Fibroblast of the conjunctiva (primary cell): ENCODE measurements at regions not wholly inside any gene's neighbourhood (a gene's known extent, or its start where the extent isn't known, plus 50 kb on each side); places are given as distances from the start of the nearest gene placed in this dataset.

ENCODE experiments used
- DNase-seq: peaks from one replicate; pipeline ENCODE4 v3.0.0-alpha.2; 2010; ENCODE audit warnings: low read depth

DNA sequence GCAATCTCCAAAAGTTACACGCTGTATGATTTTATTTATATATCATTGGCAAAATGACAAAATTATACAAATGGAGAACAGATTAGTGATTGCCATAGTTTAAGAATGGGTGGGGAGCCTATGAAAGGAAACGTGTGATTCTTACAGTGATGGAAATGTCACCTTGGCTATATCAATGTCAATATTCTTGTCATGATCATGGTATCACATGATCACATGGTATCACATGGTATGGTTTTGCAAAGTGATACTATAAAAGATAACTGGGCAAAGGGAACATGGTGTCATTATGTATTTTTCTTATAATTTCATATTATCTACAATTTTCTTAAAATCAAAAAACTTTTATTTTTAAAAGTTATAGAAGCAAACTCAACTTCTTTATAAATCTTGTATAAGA lies 606.2 kb upstream of the ZEB2 start:
- no peak for DNase-seq

DNA sequence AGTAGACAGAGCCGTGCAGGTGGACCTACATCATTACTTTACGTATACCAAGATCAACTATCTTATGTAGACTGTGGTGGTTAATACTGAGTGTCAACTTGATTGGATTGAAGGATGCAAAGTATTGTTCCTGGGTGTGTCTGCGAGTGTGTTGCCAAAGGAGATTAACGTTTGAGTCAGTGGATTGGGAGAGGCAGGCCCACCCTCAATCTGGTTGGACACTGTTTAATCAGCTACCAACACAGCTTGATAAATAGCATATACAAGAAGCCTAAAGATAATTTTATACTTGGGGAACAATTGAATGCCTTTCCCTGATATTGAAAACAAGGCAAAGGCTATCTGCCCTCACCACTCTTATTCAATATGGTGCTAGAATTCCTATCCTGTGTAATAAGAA lies 604.2 kb upstream of the ZEB2 start:
- DNase-seq = no peak

DNA sequence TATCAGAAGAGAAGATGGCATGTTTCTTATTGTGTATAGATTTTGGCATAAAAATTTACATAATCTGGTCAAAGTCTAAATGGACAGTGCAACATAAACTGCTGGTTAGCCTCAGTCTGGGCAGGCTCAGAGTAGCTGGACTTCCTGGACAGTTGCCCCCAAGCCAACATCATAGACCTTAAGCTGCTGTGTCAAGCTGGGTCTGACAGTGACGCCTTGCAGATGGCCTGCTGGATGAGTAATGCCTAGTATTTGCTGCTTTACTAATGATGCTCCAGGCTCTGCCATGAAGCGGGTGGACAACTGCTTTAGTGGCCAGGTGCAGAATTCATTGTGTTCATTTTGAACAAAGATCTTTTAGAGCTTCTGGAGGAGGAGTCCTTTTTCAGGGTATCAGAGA lies 603.7 kb upstream of the ZEB2 start:
- DNase-seq = no peak

DNA sequence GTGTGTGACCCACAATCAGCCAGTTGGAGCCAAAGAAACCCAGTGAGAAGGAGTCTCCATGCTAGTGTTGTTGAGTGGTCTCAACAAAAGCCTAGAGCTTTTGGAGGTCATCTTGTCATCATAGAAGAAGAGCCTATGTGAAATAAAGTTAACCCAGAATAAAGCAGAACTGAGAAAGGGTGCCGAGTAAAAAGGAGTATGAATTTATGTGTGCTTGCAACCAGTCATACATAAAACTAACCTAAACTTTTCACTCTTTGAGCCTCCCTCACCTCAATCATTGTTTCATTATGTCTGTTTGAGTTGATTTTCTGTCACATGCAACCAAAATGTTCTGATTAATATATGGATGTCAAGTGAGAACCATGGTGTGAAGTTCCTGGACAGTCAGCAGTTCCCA lies 599.3 kb upstream of the ZEB2 start:
- DNase-seq = no peak

DNA sequence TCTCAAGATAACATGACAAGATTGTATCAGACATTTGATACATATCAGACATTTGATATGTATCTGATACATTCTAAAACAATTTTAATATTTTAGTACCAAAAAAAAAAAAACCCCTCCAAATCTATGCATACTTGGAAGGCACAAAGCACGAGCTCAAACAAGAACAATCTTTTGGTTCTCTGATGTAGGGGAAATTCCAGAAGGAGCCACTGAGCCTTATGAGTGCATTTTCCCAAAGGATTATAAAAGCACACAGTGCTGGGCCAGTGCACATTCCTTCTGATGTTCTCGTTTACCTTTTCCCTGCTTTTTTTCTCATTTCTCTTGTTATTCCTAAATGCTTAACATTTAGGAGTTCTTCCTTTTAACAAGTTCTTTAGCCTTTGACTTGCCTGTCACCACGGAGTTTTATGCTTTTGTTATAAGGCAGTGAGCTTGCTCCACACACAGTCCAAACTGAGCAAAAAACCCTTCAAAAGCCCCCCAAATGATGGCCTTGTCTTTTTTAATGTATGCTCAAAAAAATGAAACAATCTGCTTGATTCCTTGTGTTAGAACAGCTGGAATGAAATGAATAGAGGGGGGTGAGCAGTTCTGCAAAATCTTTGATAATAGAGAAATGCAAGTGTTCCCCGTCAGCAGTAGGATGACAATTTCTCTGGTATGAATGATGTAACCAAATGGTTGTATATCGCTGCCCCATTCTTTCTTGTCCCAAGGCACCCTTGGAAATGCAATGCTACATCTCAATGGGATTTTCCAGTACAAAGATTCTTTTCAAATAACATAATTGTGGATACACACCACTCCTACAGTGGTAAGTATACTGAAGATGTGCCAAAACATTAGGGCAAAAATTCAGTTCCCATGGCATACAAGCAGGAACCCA lies 597.2 kb upstream of the ZEB2 start:
- DNase-seq = no peak

GRCh38 chr2:145116056-145116455 lies 596.1 kb upstream of the ZEB2 start:
- DNase-seq = no peak

DNA sequence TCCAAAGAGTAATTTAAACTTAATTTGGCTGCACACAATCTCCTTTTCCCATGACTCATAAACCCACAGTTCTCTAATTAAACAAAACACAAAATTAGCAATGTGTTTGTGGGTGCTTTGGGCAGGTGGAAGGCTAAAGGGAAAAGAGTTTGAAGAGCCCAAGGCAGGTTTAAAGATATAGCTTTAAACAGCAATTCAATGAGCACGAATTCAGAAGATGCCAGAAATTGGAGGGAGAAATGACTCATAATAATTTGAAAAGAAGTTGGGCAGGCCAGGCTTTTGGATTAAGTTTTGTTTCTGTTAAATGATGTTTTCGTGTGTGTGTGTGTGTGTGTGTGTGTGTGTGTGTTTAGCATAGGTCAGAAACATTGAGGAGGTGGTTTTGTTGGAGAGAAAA lies 594.8 kb upstream of the ZEB2 start:
- no peak for DNase-seq

DNA sequence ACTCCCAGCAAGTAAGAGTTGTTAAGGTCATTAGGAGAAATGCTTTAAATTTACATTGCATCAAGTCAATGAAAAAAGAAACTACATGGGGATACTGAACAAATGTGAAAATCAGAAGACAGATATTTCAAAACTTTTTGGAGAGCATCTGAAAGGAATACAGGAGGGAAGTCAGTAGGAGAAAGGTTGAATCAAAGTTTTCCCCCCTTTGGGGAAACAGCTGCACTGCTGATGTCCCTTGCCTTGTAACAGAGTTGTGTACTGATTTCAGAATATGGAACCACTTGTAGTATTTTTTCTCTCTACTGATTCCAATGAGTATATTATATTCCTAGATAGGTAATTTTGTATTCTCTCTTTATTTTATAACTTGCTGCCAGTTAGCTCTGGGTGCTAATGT lies 592.5 kb upstream of the ZEB2 start:
- no peak for DNase-seq

DNA sequence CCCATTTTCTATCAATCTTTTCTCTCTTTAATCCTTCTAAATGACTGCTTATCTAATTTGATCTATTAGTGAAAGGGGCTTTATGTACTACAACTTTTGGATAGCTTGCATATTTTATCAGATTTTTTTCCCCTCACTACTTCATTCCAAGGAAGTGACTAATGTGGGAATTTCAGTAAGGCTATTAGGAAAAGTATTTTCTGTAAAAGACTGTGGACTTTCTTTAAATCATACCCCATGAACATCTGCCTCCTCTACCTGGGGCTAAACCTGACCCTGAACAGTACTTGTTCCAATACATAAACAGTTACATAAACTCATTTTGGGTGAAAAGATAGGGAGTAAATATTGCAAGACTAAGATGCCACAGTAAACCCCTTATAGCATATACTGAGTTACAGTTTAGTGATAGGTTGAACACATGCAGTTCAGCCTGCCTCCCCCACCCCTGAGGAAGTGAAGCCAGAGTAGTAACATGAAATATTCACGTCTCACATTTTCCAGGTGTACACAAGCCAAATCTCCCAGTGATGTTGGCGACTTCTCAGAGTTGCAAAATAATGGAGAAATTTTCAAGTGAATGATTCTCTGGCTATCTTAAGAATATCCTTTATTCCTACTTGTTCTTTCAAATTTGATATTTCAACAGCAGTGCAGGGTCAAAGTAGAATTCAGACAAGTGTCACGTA lies 590.9 kb upstream of the ZEB2 start:
- no peak for DNase-seq

DNA sequence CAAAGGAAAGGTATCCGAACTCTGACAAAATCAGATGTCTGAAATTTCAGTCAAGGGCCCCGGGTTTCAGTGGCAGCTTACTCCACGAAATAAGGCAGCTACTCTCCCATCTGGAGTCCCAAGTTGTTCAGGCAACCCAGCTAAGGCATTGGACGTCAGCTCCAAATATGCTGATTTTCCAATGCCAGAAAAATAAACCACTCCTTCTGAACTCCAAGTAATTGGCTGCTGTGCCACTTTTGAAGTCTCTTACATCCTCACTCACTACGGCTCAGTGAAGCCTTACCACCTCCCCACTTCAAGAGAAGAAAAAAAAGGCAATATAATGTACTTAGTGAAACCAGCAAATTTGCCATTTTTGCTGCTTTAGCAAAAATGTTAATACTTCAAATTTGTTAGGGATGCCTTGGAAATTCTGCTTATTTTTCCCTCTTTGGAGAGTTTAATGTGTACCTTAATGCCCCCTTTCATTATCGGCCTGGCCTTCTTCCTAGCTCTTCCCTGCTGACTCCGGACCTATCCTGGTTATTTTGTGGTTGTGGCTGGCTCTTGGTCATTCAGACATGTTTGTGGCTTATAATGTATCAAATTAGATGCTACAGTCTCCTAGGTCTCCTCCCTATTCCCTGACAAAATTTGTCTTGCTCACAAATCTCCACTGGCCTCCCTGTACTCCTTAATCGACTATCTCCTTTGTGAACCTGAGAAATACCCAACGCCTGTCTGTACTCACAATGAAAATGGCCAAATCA lies 589.2 kb upstream of the ZEB2 start:
- no peak for DNase-seq

GRCh38 chr2:145108361-145108778 lies 588.5 kb upstream of the ZEB2 start:
- no peak for DNase-seq

DNA sequence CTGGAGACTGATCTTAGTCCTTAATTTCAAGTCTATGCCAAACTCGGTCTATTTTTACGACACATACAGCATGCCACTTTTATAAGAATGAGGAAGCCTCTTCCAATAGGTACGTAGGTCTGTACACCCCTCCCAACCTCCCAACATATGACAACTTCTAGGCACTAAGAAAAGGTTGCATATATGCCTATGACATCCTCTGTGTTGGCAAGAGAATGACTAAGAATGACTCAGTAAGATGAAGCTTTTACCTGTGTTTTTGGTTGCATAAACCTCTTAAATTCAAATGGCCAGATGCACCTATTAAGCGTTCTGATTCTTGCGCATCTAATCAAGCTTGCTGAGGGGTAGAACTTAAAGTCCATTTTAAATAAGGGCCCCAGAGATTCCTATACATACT lies 586.4 kb upstream of the ZEB2 start:
- DNase-seq = no peak

- DNase-seq = no peak
Observed at GRCh38 chr2:145102706-145103105, 582.8 kb upstream of the ZEB2 start.

GRCh38 chr2:145100301-145100700 lies 580.4 kb upstream of the ZEB2 start:
- no peak for DNase-seq

- DNase-seq = no peak
Observed at GRCh38 chr2:145096582-145096981, 576.7 kb upstream of the ZEB2 start.

- DNase-seq = no peak
Observed at GRCh38 chr2:145095641-145096435, 575.9 kb upstream of the ZEB2 start.

- no peak for DNase-seq
Observed at GRCh38 chr2:145094370-145094769, 574.5 kb upstream of the ZEB2 start.

DNA sequence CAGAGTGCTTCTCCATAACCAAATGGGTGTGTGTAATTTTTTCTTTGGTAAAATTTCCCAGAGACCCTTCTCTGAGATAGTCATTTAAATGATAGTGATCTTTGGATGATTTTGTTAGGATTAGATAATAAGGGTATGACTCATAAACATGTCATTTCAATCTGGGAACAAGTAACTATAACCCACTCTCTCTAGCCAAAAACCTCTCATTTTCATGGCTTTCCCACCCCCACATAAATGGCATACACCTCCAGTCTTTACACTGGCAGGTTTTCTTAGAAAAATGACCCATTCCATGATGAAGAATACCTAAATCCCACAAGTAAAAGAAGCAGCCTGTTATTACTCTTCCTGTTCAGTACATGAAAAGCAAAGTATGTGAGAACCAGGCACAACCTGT lies 572.0 kb upstream of the ZEB2 start:
- DNase-seq = no peak

- DNase-seq = no peak
Observed at GRCh38 chr2:145090841-145091761, 571.2 kb upstream of the ZEB2 start.

DNA sequence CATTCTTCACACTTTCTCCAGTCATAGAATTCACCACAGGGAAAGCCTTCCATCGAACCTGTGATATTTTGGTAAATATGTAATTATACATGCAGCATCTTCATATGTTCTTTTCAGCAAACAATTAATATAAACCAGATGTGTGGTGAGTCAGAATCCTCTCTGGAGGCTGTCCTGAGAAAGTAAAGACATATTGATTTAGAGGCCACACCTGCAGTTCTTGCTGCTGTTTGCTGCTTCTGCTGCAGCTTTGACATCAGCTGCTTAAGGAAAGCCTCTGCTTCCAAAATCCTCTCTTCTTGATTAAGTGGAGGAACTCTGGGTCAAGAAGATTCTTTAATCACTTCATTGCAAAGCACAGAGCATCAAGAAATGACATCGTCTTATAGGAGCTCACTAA lies 568.8 kb upstream of the ZEB2 start:
- no peak for DNase-seq

DNA sequence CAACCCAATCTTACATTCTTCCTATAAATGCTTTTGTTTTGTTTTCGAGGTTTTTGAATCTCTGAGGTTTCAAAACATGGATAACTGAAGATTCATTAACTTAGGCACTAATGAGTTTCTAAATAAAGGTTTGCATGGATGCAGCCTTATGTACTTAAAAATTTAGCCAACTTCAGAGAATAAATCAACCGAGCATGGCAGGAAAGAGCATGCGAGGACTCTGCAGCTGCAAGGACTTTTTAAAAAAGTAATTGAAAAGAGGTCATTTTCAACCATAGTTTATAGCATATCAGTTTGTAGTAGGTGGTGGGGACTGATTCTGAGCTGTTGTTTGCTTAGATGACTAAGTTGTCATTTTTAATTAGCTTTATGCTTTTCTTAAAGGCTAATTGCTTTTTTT lies 567.0 kb upstream of the ZEB2 start:
- DNase-seq = no peak
